SU-DHL-6 (cell line): ENCODE measurements at regions not wholly inside any gene's neighbourhood (a gene's known extent, or its start where the extent isn't known, plus 50 kb on each side); places are given as distances from the start of the nearest gene placed in this dataset.

Source experiments
- CTCF ChIP-seq: fragments of 200-600 bp; sonication (generic); IDR thresholded peaks from one replicate; pipeline ENCODE4 v1.5.1; 2017; ENCODE audit warnings: antibody characterized with exemption, mild to moderate bottlenecking, low read length, moderate library complexity; ENCODE audit not compliant: insufficient read depth, poor library complexity, severe bottlenecking
- EZH2phosphoT487 ChIP-seq: fragments of 200-600 bp; sonication (generic), shearing (Covaris generic); conservative IDR thresholded peaks from 2 replicates; pipeline ENCODE4 v1.6.1; 2018; ENCODE audit warnings: mild to moderate bottlenecking, antibody characterized with exemption, low read length, moderate library complexity, mixed read lengths

GRCh38 chr5:39948867-39949468 lies 524.2 kb upstream of the DAB2 start:
- TF ChIP-seq CTCF (peak; percentile 56), EZH2phosphoT487 (no peak)
